Forelimb muscle (tissue), 1 donor: ENCODE measurements at regions not wholly inside any gene's neighbourhood (a gene's known extent, or its start where the extent isn't known, plus 50 kb on each side); places are given as distances from the start of the nearest gene placed in this dataset.

Source experiments
- DNase-seq: peaks from one replicate; pipeline ENCODE4 v3.0.0-alpha.2; 2013; ENCODE audit warnings: low read depth

- DNase-seq, result no peak
Observed at GRCh38 chr21:38658511-38658910, 147.2 kb upstream of the ETS2 start.

GRCh38 chr21:38659936-38660332 is 145.8 kb upstream of the ETS2 start:
- DNase-seq, result no peak

GRCh38 chr21:38660333-38661196 is 145.2 kb upstream of the ETS2 start:
- no peak for DNase-seq

GRCh38 chr21:38661197-38661871 is 144.4 kb upstream of the ETS2 start:
- DNase-seq, result no peak

- DNase-seq, result no peak
Observed at GRCh38 chr21:38661889-38662568, 143.7 kb upstream of the ETS2 start.

GRCh38 chr21:38663282-38663681 is 142.4 kb upstream of the ETS2 start:
- DNase-seq, result no peak

GRCh38 chr21:38664315-38664714 is 141.4 kb upstream of the ETS2 start:
- DNase-seq, result no peak

GRCh38 chr21:38664841-38665240 is 140.9 kb upstream of the ETS2 start:
- DNase-seq, result no peak

- DNase-seq, result no peak
Observed at GRCh38 chr21:38667291-38667870, 138.3 kb upstream of the ETS2 start.

- DNase-seq, result no peak
Observed at GRCh38 chr21:38668067-38668466, 137.7 kb upstream of the ETS2 start.

- no peak for DNase-seq
Observed at GRCh38 chr21:38668541-38668940, 137.2 kb upstream of the ETS2 start.

GRCh38 chr21:38669186-38669585 is 136.5 kb upstream of the ETS2 start:
- DNase-seq, result no peak

GRCh38 chr21:38670861-38671260 is 134.9 kb upstream of the ETS2 start:
- no peak for DNase-seq

GRCh38 chr21:38671773-38672172 is 134.0 kb upstream of the ETS2 start:
- no peak for DNase-seq

GRCh38 chr21:38675182-38675824 is 130.4 kb upstream of the ETS2 start:
- no peak for DNase-seq

GRCh38 chr21:38678827-38679226 is 126.9 kb upstream of the ETS2 start:
- no peak for DNase-seq

GRCh38 chr21:38679534-38679933 is 126.2 kb upstream of the ETS2 start:
- DNase-seq, result no peak

- DNase-seq, result no peak
Observed at GRCh38 chr21:38680401-38680800, 125.3 kb upstream of the ETS2 start.

- DNase-seq, result no peak
Observed at GRCh38 chr21:38683222-38683621, 122.5 kb upstream of the ETS2 start.

- DNase-seq, result no peak
Observed at GRCh38 chr21:38688068-38688467, 117.7 kb upstream of the ETS2 start.

GRCh38 chr21:38691631-38692030 is 114.1 kb upstream of the ETS2 start:
- no peak for DNase-seq

GRCh38 chr21:38696579-38696978 is 109.2 kb upstream of the ETS2 start:
- DNase-seq, result no peak
